ENCODE measurements at regions not wholly inside any gene's neighbourhood (a gene's known extent, or its start where the extent isn't known, plus 50 kb on each side); places are given as distances from the start of the nearest gene placed in this dataset.

DNA sequence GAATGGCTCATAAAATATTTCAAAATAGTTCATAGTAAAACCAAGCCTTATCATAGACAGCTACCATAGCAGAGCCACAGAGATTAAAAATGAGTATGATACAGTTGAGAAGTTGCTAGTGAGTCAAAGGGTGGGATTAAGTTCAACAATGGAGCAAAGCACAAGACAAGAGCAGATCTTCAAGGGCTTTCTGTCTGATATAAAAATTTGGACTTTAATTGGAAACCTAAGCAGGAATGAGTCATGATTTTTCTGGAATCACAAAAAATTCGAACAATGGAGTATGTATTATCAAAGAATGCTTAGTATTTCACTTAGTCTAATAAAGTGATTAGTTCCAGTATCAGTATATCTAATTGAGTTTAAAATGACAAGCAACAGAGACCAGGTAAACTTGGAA lies 487.3 kb upstream of the NETO1 start:
- TF ChIP-seq, protein P1, sequence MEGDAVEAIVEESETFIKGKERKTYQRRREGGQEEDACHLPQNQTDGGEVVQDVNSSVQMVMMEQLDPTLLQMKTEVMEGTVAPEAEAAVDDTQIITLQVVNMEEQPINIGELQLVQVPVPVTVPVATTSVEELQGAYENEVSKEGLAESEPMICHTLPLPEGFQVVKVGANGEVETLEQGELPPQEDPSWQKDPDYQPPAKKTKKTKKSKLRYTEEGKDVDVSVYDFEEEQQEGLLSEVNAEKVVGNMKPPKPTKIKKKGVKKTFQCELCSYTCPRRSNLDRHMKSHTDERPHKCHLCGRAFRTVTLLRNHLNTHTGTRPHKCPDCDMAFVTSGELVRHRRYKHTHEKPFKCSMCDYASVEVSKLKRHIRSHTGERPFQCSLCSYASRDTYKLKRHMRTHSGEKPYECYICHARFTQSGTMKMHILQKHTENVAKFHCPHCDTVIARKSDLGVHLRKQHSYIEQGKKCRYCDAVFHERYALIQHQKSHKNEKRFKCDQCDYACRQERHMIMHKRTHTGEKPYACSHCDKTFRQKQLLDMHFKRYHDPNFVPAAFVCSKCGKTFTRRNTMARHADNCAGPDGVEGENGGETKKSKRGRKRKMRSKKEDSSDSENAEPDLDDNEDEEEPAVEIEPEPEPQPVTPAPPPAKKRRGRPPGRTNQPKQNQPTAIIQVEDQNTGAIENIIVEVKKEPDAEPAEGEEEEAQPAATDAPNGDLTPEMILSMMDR (IDR thresholded peaks at IDR 0.05): no peak
- no peak for TF ChIP-seq POLR2A (IDR thresholded peaks at IDR 0.05)
